Breast epithelium (tissue), 3 donors: ENCODE measurements at regions not wholly inside any gene's neighbourhood (a gene's known extent, or its start where the extent isn't known, plus 50 kb on each side); places are given as distances from the start of the nearest gene placed in this dataset.

Experiments
- POLR2A ChIP-seq: fragments of 450-650 bp; IDR thresholded peaks from one replicate; pipeline ENCODE4 v1.6.1; 2016; ENCODE audit warnings: antibody characterized with exemption, mild to moderate bottlenecking, moderate library complexity
- POLR2AphosphoS5 ChIP-seq, 3 donors: sonication (generic); formaldehyde crosslinking; IDR thresholded peaks; one replicate each; pipeline ENCODE4 v1.6.1; 2017; ENCODE audit warnings: antibody characterized with exemption in 3 of 3
- TF ChIP-seq, protein P1 (sequence below), 3 donors: fragments of 450-650 bp; IDR thresholded peaks; one replicate each; pipeline ENCODE4 v1.5.1; 2016 to 2017; ENCODE audit warnings: antibody characterized with exemption in 3 of 3, mild to moderate bottlenecking in 3 of 3, moderate library complexity in 3 of 3

DNA sequence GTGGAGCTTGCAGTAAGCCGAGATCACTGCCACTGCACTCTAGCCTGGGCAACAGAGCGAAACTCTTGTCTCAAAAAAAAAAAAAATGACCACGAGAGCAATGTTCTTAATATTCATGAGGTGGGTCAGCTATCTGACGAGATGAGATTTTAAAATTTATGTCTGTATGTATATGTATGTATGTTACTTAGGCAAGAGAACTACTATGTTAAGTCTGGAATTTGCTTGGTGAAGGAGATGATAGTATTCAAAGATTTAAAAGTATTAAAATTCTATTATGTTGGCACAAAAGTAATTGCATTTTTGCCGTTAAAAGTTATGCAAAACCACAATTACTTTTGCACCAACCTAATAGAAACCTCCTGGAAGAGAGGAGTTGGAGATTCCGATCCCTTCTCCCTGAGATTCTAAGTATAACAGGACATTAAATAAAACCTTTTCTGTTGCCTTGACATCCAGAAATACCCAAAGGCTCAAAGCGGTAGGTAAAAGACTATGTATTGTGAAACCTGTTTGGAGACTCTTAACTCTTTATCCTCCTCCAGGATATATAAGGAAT, 114.3 kb upstream of the TNS3 start:
- no peak for TF ChIP-seq POLR2A
- TF ChIP-seq, protein P1, sequence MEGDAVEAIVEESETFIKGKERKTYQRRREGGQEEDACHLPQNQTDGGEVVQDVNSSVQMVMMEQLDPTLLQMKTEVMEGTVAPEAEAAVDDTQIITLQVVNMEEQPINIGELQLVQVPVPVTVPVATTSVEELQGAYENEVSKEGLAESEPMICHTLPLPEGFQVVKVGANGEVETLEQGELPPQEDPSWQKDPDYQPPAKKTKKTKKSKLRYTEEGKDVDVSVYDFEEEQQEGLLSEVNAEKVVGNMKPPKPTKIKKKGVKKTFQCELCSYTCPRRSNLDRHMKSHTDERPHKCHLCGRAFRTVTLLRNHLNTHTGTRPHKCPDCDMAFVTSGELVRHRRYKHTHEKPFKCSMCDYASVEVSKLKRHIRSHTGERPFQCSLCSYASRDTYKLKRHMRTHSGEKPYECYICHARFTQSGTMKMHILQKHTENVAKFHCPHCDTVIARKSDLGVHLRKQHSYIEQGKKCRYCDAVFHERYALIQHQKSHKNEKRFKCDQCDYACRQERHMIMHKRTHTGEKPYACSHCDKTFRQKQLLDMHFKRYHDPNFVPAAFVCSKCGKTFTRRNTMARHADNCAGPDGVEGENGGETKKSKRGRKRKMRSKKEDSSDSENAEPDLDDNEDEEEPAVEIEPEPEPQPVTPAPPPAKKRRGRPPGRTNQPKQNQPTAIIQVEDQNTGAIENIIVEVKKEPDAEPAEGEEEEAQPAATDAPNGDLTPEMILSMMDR (IDR thresholded peaks at IDR 0.05), result no peak
- no peak for TF ChIP-seq POLR2AphosphoS5 (IDR thresholded peaks at IDR 0.05)
